Adrenal gland (tissue), 5 donors: ENCODE measurements at regions not wholly inside any gene's neighbourhood (a gene's known extent, or its start where the extent isn't known, plus 50 kb on each side); places are given as distances from the start of the nearest gene placed in this dataset.

Experiments
- CTCF ChIP-seq, 6 experiments: fragments of 450-650 bp in 4 of 6; fragments of 200-600 bp in 2 of 6; sonication (generic) in 1 of 6; IDR thresholded peaks; 1 replicate in 5 of 6; 2 replicates in 1 of 6; pipeline versions ENCODE4 v1.5.1 to v1.8.0; 2016 to 2021; ENCODE audit warnings: antibody characterized with exemption in 6 of 6, mild to moderate bottlenecking in 2 of 6, moderate library complexity in 1 of 6
- POLR2A ChIP-seq, 2 donors: fragments of 450-650 bp; IDR thresholded peaks; one replicate each; pipeline ENCODE4 v1.6.1; 2017; ENCODE audit warnings: antibody characterized with exemption in 2 of 2, mild to moderate bottlenecking in 2 of 2, moderate library complexity in 1 of 2
- donor health status: DM: no; HTN: no; CAD: no.

DNA sequence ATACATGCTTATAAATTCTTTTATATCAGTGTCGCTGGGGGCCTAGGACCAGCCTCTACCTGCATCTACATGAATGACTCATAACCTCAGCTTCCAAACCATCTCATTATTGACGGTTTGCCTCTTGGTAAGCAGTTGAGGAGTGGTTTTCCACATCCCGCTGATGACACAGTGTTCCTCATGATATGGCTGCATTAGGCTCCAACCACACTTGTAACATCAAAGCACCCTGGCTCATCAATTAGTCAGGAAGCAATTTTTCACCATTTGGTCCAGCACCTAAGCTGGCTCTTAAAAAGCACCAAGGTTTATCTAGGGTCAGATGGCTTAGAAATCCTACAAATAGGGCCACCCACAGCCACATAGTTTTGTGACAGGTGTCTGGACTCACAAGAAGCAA lies 402.4 kb downstream of the ARHGEF28 start:
- TF ChIP-seq CTCF (IDR thresholded peaks at IDR 0.05) (no peak), POLR2A (IDR thresholded peaks at IDR 0.05) (no peak)
